Natural killer cell treated with Interleukin-12 subunit alpha and Interleukin-12 subunit beta and Interleukin-15 and Interleukin-18, amount 100 ng/mL, for 72 hours (primary cell): ENCODE measurements at regions not wholly inside any gene's neighbourhood (a gene's known extent, or its start where the extent isn't known, plus 50 kb on each side); places are given as distances from the start of the nearest gene placed in this dataset.

Experiments
- ATAC-seq, 2 donors: fragments of 150-1000 bp; cut with Tn5 transposase in 1 of 2; sonication (Bioruptor Pico), chemical (Tn5 transposase) in 1 of 2; 2 replicates each; pipeline ENCODE4 v1.10.0; 2021
- DNase-seq: peaks from one replicate; pipeline ENCODE4 v3.0.0; 2022; ENCODE audit warnings: low spot score
- H3K27ac Mint-ChIP-seq, 2 donors: 1 replicate in 1 of 2; 2 replicates in 1 of 2; pipeline ENCODE4 v1.8.0; 2022; ENCODE audit warnings: mixed read lengths in 2 of 2, mild to moderate bottlenecking in 1 of 2, moderate library complexity in 1 of 2
- H3K27me3 Mint-ChIP-seq, 2 donors: 1 replicate in 1 of 2; 2 replicates in 1 of 2; pipeline ENCODE4 v1.8.0; 2022; ENCODE audit warnings: mixed read lengths in 2 of 2
- H3K36me3 Mint-ChIP-seq: one replicate; pipeline ENCODE4 v1.8.0; 2022; ENCODE audit warnings: mixed read lengths
- H3K4me1 Mint-ChIP-seq, 2 donors: 1 replicate in 1 of 2; 2 replicates in 1 of 2; pipeline ENCODE4 v1.8.0; 2022; ENCODE audit warnings: low read depth in 2 of 2, mixed read lengths in 2 of 2, mild to moderate bottlenecking in 1 of 2
- H3K4me3 Mint-ChIP-seq: one replicate; pipeline ENCODE4 v1.8.0; 2022; ENCODE audit warnings: mixed read lengths
- H3K9me3 Mint-ChIP-seq: 2 replicates; pipeline ENCODE4 v1.8.0; 2022; ENCODE audit warnings: mixed read lengths

GRCh38 chr4:83661359-83661758 lies 125.5 kb downstream of the GPAT3 start:
- no peaks in the 10 kb centered on the region for H3K4me1 Mint-ChIP-seq
- DNase-seq (no peak), ATAC-seq (no peak)
- no peaks in the 10 kb centered on the region for H3K36me3 Mint-ChIP-seq
- H3K9me3 Mint-ChIP-seq = no peaks in the 10 kb centered on the region
- no peak overlapping the region for H3K27ac Mint-ChIP-seq
- H3K27me3 Mint-ChIP-seq = peaks cover 3 to 22% of the 10 kb centered on the region in 2 donors
- no peak overlapping the region for H3K4me3 Mint-ChIP-seq

GRCh38 chr4:83660578-83660977 lies 124.7 kb downstream of the GPAT3 start:
- no peaks in the 10 kb centered on the region for H3K9me3 Mint-ChIP-seq
- no peaks in the 10 kb centered on the region for H3K4me1 Mint-ChIP-seq
- no peaks in the 10 kb centered on the region for H3K36me3 Mint-ChIP-seq
- no peak overlapping the region for H3K27ac Mint-ChIP-seq
- no peak for DNase-seq
- no peak overlapping the region for H3K4me3 Mint-ChIP-seq
- peaks cover 3 to 16% of the 10 kb centered on the region in 2 donors for H3K27me3 Mint-ChIP-seq
- ATAC-seq = no peak

GRCh38 chr4:83658806-83659205 lies 122.9 kb downstream of the GPAT3 start:
- Mint-ChIP-seq H3K4me1 (no peaks in the 10 kb centered on the region), H3K27ac (no peak overlapping the region), H3K9me3 (no peaks in the 10 kb centered on the region), H3K36me3 (no peaks in the 10 kb centered on the region), H3K27me3 (peaks cover 5 to 9% of the 10 kb centered on the region in 2 donors), H3K4me3 (no peak overlapping the region)
- no peak for ATAC-seq
- DNase-seq = no peak

- Mint-ChIP-seq H3K27me3 (peaks cover 5 to 9% of the 10 kb centered on the region in 2 donors), H3K9me3 (no peaks in the 10 kb centered on the region), H3K4me3 (no peak overlapping the region), H3K27ac (no peak overlapping the region), H3K36me3 (no peaks in the 10 kb centered on the region), H3K4me1 (no peaks in the 10 kb centered on the region)
- ATAC-seq (no peak), DNase-seq (no peak)
These were observed 121.4 kb downstream of the GPAT3 start for GRCh38 chr4:83657336-83657735.
